GM18867 (cell line): ENCODE measurements at regions not wholly inside any gene's neighbourhood (a gene's known extent, or its start where the extent isn't known, plus 50 kb on each side); places are given as distances from the start of the nearest gene placed in this dataset.

Source experiments
- ATAC-seq: cut with Tn5 transposase; IDR thresholded peaks from one replicate; pipeline ENCODE4 v1.9.1; 2021; ENCODE audit warnings: mild to moderate bottlenecking, moderate library complexity; ENCODE audit not compliant: unreplicated experiment

DNA sequence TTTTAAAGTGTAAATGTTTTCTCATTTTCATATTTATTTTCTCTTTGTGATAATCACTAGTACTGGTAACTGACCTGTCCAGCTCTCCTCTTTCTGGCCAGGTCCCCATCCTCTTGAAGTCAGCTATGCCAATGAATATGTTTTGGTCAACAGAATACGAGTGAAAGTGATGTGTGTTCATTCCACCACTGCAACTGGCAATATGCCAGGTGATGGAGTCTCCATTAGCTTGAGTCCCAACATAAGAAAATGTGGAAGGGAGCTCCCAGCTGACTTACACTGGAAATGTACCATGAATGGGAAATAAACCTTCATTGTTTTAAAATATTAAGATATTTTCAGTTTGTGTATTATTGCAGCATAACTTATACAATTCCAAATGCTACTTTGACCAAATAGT is 75.8 kb downstream of the CCDC34 start:
- ATAC-seq = no peak

- no peak for ATAC-seq
These were observed 77.3 kb downstream of the CCDC34 start for GRCh38 chr11:27285761-27286160.

DNA sequence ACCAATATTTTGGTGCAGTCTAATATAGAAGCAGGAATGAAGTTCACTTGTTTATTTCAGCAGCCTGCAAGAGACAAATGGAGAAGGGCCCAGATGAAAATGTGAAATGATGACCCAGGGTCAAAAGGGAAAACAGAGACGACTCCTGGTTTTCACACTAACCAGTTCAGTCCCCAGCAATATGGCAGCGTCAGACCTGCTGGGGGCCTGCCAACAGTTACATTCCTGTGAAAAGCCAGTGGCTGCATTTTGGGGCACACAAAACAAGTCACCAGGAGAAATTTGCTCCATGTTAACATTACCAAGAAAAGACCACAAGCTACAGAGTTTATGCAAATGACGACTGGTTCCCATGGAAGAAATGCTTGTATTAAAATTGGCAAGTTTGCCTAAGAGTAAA is 80.2 kb downstream of the CCDC34 start:
- no peak for ATAC-seq

DNA sequence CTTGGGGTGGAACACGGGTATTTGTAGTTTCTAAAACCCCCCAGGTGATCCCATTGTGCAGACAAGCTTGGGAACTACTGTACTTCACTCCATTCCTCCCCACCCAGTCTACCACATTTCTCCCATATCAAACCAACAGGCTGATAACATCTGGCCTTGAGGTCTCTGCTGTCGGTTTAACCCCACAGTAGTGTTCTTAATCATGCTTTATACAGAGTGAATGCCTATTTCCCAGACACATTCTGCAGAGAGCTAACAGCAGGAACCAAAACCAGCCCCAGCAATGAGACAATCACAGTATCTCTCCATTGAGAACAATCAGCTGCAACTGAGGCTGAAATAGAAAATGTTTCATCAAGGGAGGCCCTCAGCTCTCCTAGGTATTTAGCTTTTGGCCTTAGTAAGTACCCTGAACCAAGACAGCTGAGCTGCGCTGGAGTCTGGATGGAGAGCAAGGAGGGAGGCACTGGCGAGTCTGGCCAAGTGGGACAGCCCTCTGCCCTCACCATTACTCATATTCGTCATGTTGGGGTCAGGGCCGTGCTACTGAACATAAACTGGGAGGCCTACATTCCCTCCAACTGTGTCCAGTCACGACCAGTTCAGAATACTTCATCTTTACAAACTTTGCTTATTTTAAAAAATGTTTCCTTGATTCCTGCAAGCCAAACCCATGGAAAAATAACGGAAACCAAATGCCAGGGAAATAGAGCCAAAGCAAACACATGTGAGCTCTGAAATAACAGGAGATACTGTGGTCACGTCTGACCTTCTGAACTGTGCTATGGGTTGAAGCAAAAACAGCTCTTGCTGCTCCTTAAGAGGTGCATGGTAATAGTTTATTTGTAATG is 81.0 kb downstream of the CCDC34 start:
- ATAC-seq = no peak

GRCh38 chr11:27281276-27281675 is 81.7 kb downstream of the CCDC34 start:
- no peak for ATAC-seq

GRCh38 chr11:27280140-27280539 is 82.9 kb downstream of the CCDC34 start:
- no peak for ATAC-seq

- no peak for ATAC-seq
These were observed 83.6 kb downstream of the CCDC34 start for GRCh38 chr11:27279460-27279859.

GRCh38 chr11:27277843-27278242 is 85.2 kb downstream of the CCDC34 start:
- ATAC-seq = no peak

GRCh38 chr11:27276141-27276540 is 86.9 kb downstream of the CCDC34 start:
- no peak for ATAC-seq

GRCh38 chr11:27274854-27275395 is 88.1 kb downstream of the CCDC34 start:
- ATAC-seq = no peak

GRCh38 chr11:27266125-27266524 is 96.9 kb downstream of the CCDC34 start:
- no peak for ATAC-seq

- no peak for ATAC-seq
These were observed 99.0 kb downstream of the CCDC34 start for GRCh38 chr11:27263986-27264385.

GRCh38 chr11:27263046-27263445 is 100.0 kb downstream of the CCDC34 start:
- ATAC-seq = no peak

DNA sequence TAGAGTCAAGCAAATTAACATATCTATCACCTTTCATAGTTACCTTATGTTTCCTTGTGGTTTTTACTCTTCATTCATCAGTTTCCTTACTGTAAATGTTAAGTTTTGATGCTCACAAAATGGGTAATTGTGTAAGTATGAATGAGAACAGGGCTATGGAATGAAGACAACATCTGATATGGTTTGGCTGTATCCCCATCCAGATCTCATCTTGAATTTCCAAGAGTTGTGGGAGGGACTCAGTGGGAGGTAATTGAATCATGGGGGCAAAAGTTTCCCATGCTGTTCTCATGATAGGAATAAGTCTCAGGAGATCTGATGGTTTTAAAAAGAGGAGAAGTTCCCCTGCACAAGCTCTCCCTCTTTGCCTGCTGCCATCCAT is 107.6 kb downstream of the CCDC34 start:
- ATAC-seq = no peak

GRCh38 chr11:27254744-27255446 is 108.1 kb downstream of the CCDC34 start:
- no peak for ATAC-seq

DNA sequence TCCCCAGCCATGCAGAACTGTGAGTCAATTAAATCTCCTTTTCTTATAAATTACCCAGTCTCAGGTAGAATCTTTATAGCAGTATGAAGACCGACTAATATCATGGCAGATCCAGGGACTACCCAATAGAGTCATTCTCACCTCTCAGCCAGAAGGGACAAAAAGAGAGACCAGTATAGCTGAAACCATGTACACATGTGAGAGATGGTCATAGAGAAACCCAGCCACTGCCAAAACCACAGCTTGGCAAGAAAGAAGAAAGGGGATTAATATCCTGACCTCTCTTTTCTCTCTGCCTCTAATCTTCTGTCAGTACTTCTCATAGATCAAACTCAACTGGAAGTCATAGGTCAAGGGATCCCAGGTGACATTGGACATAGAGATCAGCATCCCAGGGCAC is 109.8 kb downstream of the CCDC34 start:
- ATAC-seq = no peak

DNA sequence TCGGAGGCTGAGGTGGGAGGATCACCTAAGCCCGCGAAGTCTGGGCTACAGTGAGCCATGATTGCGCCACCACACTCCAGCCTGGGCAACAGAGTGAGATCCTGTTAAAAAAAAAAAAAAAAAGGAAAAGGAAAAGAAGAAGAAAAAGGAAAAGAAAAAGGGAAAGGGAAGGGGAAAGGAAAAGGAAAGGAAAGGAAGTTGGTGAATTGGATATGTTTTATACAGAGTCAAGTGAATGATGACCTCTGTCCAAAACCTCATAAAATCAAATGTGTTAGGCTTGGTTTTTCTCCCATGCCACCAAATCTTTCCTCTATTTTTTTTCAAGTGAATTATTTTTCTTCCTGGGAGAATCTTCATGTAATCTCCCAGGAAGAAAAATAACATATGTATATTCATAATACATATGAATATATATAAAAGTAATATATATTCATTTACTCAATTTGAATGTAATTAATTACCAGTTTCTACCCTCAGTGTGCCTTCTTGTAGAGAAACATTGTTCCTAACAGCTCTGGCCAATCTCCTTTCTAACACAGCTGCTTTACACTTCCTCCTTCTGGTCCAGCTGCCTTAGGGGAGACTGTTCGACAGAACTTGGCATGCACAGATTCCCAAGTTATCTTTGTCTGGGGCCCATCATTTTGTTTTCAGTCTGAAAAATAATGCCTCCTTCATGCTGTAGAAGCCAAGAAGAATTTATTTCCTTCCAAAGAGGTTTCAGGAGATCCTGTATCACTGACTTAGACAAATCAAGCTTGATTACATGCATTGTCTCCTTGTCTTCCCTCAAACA is 111.9 kb downstream of the CCDC34 start:
- no peak for ATAC-seq

GRCh38 chr11:27248576-27249509 is 114.2 kb downstream of the CCDC34 start:
- ATAC-seq = no peak

GRCh38 chr11:27247660-27248059 is 115.4 kb downstream of the CCDC34 start:
- ATAC-seq = no peak

DNA sequence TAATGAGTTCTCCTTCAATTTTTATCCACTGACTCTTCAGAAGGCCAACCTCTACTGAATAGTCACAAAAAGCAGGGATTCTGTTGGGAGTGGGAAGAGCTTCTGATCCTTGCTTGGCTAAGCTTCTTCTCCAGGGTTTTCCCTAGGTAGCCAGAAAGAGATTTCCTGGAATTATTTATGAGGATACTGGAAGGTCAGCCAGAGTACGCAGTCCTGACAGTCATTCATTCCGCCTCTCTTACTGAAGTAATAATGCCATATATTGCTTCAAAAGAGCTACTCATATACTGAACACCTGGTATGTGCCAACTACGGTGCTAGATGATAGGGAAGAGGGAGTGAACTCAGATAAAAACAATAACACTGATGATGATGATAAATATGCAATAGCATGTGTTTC is 116.1 kb downstream of the CCDC34 start:
- ATAC-seq = no peak
